GM18868 (cell line): ENCODE measurements at regions not wholly inside any gene's neighbourhood (a gene's known extent, or its start where the extent isn't known, plus 50 kb on each side); places are given as distances from the start of the nearest gene placed in this dataset.
"Not testable (repeated sequence)": the region's sequence is repeated elsewhere in the genome, so short reads cannot be mapped to it uniquely, and the experiment has no call there.

ENCODE experiments used
- ATAC-seq: cut with Tn5 transposase; IDR thresholded peaks from one replicate; pipeline ENCODE4 v1.9.1; 2021; ENCODE audit warnings: mild to moderate bottlenecking, moderate library complexity; ENCODE audit not compliant: unreplicated experiment

GRCh38 chr20:53777402-53777801 is 183.8 kb upstream of the ZNF217 start:
- ATAC-seq = not testable (repeated sequence)

DNA sequence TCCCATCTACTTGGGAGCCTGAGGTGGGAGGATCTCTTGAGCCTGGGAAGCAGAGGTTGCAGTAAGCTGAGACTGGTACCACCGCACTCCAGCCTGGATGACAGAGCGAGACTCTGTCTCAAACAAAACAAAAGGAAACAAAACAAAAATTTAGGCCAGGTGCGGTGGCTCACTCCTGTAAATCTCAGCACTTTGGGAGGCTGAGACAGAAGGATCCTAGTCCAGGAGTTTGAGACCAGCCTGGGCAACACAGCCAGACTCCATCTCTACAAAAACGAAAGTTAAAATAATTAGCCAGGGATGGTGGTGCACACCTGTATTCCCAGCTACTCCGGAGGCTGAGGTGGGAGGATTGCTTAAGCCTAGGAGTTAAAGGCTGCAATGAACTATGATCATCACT is 183.2 kb upstream of the ZNF217 start:
- no peak for ATAC-seq

DNA sequence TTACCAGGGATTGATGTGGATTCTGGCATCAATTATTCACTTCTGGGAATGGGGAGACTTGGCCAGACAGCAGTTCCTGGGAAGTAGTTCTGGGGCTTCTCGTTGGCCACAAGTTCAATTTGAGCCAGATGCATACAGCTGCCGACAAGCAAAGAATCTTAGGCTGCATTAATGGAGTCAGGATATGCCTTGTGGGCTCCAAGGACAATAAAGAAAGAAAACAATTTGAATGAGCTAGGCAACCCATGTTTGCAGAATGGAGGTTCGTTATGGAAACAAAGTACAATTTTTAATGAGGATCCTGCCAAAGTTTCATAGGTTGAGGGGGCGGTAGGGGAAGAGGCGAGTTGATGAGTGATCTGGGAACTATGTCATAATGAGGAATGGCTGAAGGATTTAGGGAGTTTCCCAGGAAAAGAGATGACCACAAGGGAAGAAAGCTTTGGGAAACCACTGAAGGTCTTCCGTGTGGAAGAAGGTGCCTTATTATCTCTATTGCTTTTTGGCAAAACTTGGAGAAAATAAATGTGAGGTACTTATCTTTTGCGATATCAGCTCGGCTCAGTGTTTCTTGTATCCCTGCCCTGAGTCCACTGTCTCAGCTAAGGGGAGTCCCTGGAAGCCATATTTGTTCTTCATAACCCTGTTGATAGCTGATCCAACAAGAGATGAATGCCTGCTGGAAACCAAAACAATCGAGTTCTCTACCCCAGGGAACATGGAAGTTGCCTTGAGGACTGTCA is 181.0 kb upstream of the ZNF217 start:
- ATAC-seq = no peak

DNA sequence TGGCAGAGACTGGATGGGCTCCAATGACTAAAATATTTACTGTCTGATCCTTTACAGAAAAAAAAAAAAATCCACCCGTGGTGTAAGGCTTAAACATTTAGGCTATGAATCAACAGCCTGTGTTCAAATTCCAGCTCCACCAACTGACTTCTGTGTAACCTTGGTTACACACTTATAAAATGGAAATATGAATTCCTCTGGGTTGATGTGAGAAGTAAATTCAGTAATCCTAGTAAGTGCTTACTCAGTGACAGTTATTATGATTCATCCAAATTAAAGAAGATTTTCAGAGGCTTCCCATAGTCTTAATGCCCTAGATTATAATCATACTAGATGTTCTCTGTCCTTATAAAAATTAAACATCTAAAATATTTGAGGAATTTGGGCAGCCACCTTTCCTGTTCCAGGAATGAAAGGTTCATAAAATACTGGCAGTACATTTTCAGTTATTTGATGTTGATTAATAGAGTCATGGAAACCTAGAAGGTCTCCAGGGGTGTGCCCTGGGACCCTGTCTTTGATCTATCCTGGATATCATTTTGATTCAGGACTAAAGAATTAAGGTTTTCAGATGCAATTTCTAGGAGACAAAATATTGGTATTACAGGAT is 180.3 kb upstream of the ZNF217 start:
- ATAC-seq = no peak

- ATAC-seq = not testable (repeated sequence)
Measured at GRCh38 chr20:53773066-53773791, 179.6 kb upstream of the ZNF217 start.

DNA sequence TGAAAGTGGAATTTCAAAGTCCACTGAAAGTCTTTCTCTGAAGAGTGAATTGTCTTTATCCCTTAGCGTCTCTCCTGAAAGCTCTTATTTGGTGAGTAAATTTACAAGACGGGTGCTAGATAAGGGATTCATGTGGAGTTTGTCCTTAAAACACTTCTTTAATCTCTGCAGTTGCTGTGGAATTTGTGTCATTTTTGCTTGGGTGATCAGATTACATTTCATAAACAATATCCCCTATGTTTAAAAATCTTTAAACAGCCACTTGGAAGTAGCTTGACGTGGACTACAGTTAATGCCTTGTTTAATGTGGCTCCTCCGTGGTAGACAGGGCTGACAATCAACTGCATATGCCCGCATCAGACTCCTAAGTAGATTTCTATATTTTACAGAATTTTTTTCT is 175.4 kb upstream of the ZNF217 start:
- ATAC-seq = no peak

GRCh38 chr20:53768329-53768728 is 174.7 kb upstream of the ZNF217 start:
- no peak for ATAC-seq

- ATAC-seq = peak; percentile 47
Measured at GRCh38 chr20:53767206-53767930, 173.7 kb upstream of the ZNF217 start.

DNA sequence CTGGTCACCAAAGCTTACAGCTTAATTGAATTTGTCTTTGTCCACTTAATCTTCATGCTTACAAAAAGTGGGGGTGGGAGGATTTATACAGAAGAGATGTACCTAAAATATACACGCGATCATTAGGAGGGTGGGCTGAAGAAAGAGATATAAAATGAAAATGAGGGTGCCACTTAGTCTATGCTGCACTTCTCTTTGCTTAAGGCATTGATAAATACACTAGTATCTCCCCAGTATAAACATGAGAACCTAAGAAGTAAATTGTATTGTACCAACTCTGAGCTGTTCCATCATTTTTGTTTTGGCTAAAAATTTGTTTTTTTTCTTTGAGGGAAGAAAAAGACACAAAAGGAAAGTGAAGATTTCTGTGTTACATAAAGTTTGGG is 170.8 kb upstream of the ZNF217 start:
- ATAC-seq = no peak

DNA sequence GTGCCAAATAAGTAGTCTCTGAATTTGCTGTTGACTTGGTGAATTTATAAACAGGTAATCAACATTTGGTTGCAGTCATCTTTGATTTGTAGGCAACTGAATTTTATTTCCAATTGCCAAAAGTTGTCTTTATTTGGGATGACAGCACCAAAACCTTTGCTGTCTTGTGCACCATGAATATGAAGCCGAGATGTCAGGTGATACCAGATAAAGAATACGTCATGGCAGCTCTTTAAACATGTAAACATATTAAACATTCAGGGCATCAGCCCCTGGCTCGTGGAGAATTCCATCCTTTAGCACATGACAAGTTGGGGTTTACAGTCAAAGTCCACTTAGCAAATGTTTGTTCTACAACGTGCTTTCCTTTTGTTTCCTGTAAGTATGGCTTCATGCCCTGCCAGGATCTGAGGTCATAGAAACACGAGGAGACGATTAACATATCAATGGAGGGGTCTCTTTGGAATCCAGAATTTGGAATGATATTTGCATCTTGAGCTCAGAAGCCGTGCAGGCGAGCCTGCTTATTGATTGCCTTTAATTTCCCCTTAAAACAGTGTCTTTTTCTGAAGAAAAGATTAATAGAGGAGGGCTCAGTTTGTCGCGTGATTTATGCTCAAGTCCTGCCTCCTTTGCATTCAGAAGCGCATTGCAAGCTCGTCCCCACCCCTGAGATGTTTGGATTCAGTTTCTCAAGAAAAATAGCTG is 170.2 kb upstream of the ZNF217 start:
- no peak for ATAC-seq

DNA sequence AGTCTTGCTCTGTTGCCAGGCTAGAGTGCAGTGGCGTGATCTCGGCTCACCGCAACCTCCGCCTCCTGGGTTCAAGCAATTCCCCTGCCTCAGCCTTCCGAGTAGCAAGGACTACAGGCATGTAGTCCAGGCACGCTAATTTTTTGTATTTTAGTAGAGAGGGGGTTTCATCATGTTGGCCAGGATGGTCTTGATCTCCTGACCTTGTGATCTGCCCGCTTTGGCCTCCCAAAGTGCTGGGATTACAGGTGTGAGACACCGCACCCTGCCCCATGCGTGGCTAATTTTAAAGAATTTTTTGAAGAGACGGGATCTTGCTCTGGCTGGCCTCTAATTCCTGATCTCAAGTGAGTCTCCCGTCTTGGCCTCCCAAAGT is 168.8 kb upstream of the ZNF217 start:
- ATAC-seq = not testable (repeated sequence)

- peak; percentile 84 for ATAC-seq
Measured at GRCh38 chr20:53760025-53760441, 166.4 kb upstream of the ZNF217 start.

- no peak for ATAC-seq
Measured at GRCh38 chr20:53757472-53757913, 163.9 kb upstream of the ZNF217 start.

- no peak for ATAC-seq
Measured at GRCh38 chr20:53755733-53756531, 162.3 kb upstream of the ZNF217 start.

DNA sequence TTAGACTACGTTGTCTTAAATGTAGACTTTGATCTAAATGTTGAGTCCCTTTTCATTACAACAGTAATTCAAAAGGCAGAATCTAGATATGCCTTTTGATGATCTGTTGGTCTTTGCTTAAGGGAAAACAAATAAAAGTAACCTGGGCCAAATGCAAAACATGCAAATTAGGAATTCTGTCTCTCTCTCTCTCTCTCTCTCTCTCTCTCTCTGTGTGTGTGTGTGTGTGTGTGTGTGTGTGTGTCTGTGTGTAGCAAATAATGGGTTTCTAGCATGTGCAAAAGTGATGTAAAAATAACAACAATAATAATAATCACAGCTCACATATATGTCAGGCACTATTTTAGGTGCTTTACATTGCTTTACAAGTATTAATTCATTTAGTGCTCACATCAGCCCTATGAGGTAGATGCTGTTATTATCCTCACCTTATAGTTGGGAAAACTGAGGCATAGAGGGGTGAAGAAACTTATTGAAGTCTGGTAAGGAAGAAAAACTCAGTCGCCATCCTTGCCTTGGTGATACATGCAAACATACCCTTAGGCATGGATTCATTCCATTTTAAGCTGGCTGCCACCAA is 160.3 kb upstream of the ZNF217 start:
- no peak for ATAC-seq

DNA sequence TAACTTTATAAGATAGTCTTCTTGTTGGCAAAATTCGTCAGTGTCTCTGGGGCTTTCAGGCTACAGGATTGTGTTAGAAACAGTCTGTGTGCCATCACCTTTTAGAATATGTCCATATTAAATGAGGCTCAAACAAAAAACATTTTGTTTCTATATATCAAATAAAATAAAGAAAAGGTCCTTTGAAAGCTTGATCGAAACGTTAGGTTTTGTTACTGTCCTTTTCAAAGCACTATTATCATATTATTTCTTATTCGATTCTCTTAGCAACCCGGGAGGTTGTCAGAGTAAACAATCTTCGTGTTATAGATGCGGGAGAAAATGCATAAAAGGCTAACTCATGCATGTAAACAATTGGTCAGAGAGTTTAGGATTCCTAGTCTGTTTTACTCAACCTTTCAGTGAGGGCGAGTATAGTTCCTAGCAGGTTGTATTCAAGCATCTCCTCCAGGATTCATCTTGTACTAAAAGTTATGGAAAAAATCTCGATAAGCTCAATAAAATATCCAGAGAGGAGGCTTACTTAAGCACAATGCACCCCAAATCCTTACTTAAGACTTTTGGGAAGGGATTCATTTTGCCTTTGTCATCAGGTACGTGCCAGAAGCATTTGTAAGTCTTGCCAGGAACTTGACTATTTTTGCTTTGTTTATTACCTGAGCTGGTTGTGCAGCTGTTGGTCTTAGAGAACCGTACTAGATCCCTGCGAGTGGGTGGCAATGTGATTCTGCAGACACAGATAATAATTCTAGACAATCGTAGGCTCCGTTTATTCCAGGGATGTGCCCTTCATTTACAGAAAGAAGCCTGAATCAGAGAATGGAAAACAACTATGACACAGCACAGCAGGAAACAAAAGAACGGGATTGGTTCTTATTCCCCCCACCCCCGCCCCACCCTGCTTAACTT is 159.6 kb upstream of the ZNF217 start:
- no peak for ATAC-seq

- ATAC-seq = no peak
Measured at GRCh38 chr20:53752583-53752970, 158.9 kb upstream of the ZNF217 start.

DNA sequence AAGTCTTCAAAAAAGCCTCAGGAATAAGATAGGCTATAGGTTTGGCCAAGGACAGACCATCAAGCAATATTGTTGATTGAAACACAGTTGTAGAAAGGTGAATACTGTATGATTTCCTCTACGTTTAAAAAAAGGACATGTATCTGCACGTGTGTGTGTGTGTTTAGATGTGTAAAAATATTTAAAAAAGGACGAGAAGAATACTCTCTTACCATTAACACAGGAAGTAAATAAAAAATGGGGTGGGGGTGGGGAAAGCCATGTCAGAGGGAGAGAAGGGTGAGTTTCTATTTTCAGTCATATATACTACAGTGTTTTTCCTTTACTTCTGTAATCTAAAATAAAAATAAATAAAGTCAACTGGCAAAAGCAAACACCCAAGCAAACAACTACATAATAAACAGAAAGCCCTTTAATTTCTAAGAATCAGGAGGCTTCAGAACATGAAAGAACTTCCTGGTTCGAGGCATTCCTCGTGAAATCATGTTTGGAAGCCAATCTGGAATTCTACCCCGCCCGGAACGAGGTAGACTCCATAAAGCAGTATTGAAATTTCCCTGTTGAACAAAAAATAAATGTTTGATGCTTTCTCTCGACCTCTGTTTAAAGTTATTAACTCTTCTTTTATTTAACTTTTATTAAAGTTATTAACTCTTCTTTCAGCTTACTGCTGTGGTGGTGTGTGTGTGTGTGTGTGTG is 158.1 kb upstream of the ZNF217 start:
- no peak for ATAC-seq
